ENCODE measurements at regions not wholly inside any gene's neighbourhood (a gene's known extent, or its start where the extent isn't known, plus 50 kb on each side); places are given as distances from the start of the nearest gene placed in this dataset.
"Not testable (repeated sequence)": the region's sequence is repeated elsewhere in the genome, so short reads cannot be mapped to it uniquely, and the experiment has no call there.

DNA sequence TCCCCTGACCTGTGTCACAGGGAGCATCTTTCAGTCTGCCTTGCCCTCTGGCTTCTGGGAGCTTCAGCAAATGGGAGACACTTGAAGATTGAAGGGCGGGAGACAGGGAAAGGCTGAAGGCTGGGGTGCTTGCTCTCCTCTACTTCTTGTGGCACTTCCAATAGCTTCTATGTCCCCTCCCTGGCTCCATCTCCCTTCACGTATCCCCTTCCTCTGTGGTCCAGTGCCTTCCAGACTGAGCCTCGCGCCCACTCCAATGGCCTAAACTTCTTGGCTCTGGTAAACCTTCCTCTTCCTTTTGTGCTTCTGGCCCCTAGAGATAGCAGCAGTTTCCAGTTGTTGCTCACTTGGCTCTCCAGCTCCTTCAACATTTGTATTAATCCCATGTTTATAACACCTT, 69.8 kb upstream of the TOPAZ1 start:
- no peak for DNase-seq

DNA sequence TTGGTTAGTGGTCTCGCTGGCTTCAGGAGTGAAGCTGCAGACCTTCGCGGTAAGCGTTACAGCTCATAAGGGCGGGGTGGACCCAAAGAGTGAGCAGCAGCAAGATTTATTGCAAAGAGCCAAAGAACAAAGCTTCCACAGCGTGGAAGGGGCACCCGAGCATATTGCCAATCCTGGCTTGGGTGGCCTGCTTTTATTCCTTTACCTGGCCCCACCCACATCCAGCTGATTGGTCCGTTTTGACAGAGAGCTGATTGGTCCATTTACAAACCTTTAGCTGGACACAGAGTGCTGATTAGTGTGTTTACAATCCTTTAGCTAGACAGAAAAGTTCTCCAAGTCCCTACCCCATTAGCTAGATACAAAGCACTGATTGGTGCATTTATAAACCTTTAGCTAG, 69.0 kb upstream of the TOPAZ1 start:
- DNase-seq = not testable (repeated sequence)

GRCh38 chr3:44173263-44173662, 68.4 kb upstream of the TOPAZ1 start:
- no peak for DNase-seq

GRCh38 chr3:44175070-44175469, 66.6 kb upstream of the TOPAZ1 start:
- DNase-seq = no peak

- DNase-seq = no peak
Measured at GRCh38 chr3:44179246-44179645, 62.4 kb upstream of the TOPAZ1 start.

DNA sequence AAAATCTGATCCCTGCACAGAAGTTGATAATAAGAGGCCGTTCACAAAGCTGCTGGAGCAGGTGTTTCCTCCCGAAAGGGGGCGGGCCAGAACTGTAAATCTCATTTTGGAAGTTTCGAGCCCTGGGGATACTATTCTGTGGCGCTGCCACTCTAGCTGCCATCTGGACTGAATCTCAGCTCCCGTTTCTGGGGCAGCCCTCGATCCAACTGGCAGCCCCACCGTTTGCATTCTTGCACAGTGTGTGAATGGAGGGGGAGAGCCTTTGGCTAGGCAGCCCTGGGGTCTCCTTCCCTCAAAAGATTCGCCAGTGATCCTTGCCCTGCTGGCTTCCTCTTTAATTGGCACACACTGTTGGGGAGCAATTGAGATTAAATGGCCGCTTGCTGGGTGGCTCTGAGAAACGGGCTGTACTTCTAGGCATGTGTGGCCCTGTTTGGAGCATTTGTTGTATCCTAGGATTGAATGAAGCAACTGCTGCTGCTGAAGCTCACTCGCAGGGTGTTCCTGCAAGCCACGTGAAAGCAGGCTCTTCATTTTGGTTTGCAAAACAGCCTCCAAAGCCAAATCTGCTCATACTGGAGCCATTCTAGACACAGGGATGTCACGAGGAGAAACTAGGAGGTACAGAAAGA, 57.2 kb upstream of the TOPAZ1 start:
- peak; percentile 47 for DNase-seq

- DNase-seq = no peak
Measured at GRCh38 chr3:44185396-44185915, 56.2 kb upstream of the TOPAZ1 start.

DNA sequence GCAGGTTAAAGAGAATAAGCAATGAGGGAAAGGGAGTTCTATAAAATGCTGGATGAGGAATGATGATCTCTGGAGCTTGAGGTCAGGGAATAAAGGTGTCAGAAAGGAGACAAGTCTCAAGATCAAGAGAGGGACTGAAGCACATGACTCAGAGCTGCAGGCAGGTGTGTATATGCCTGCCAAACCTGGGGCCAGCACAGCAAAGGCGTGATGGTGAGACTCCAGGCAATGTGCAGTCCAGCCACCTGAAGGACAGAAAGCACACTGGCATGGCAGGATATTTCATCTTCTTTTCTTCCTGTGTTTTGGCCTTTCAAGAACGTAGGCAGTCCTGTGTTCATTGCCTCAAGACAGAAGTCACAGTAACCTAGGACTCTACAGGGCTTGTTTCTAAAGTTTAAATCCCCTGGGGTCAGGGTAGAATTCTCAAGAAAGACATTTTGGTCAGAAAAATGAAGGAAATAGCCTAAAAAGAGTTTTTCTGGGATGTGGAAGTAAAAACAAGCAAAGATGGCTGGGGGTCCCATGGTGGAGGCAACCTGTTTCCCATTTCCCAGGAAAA, 55.5 kb upstream of the TOPAZ1 start:
- DNase-seq = no peak

DNA sequence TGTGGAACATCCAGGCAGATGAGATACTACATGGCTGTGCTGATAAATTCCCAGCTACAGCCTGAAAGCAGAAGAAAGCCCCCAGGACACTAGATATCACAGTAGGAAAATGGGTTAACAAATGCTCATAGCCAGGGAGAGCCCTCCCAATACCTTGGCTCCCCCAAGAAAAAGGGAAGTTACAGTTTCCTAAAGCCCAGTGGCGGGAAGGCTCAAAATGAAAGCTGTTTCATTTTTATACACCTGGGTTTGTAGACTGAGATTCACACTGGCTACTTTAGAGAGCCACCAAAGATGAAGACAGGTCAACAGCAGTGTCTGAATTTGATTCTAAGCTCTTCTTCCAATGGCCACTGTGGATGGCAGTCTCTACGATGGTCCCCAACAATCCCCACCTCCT, 55.0 kb upstream of the TOPAZ1 start:
- no peak for DNase-seq
